CD4-positive, alpha-beta memory T cell (primary cell): ENCODE measurements at regions not wholly inside any gene's neighbourhood (a gene's known extent, or its start where the extent isn't known, plus 50 kb on each side); places are given as distances from the start of the nearest gene placed in this dataset.

Source experiments
- CTCF ChIA-PET: fragments of 350-600 bp; sonication (Branson Sonifier 250); formaldehyde crosslinking; loops from one replicate; lab custom pipeline; 2021; ENCODE audit warnings: inconsistent platforms; ENCODE audit not compliant: partially characterized antibody; lab: Charles Lee
- POLR2A ChIA-PET: fragments of 350-600 bp; sonication (Branson Sonifier 250); formaldehyde crosslinking; loops from one replicate; lab custom pipeline; 2021; ENCODE audit not compliant: partially characterized antibody; lab: Charles Lee
- DNase-seq, 5 donors: peaks; one replicate each; pipeline versions ENCODE4 v3.0.0 to v3.0.0-alpha.2; 2020 to 2022; ENCODE audit warnings: mixed read lengths in 1 of 5
- H3K27ac ChIP-seq: one replicate; pipeline ENCODE4 v1.7.0; 2013; ENCODE audit warnings: low read depth, low read length
- H3K27me3 ChIP-seq: 2 replicates; pipeline ENCODE4 v1.7.0; 2013; ENCODE audit warnings: mild to moderate bottlenecking, low read length, moderate library complexity; ENCODE audit not compliant: insufficient read depth
- H3K36me3 ChIP-seq: 2 replicates; pipeline ENCODE4 v1.7.0; 2013; ENCODE audit warnings: mild to moderate bottlenecking, low read length, moderate library complexity; ENCODE audit not compliant: insufficient read depth
- H3K4me1 ChIP-seq: 2 replicates; pipeline ENCODE4 v1.7.0; 2013; ENCODE audit warnings: mild to moderate bottlenecking, low read length, moderate library complexity; ENCODE audit not compliant: insufficient read depth
- H3K4me3 ChIP-seq, 2 donors: one replicate each; pipeline ENCODE4 v1.7.0; 2013; ENCODE audit warnings: low read length in 2 of 2, mild to moderate bottlenecking in 1 of 2
- H3K9me3 ChIP-seq, 2 donors: one replicate each; pipeline ENCODE4 v1.7.0; 2013; ENCODE audit warnings: low read length in 2 of 2, control low read depth in 1 of 2; ENCODE audit not compliant: control insufficient read depth in 1 of 2
- H3K27ac Mint-ChIP-seq, 7 donors: one replicate each; pipeline ENCODE4 v1.8.0; 2020 to 2021; ENCODE audit warnings: mixed read lengths in 7 of 7, mild to moderate bottlenecking in 6 of 7, inconsistent platforms in 3 of 7, moderate library complexity in 3 of 7
- H3K27me3 Mint-ChIP-seq, 2 donors: one replicate each; pipeline ENCODE4 v1.8.0; 2020 to 2021; ENCODE audit warnings: mixed read lengths in 2 of 2
- H3K36me3 Mint-ChIP-seq, 2 donors: one replicate each; pipeline ENCODE4 v1.8.0; 2020 to 2021; ENCODE audit warnings: mixed read lengths in 2 of 2, inconsistent platforms in 1 of 2, mild to moderate bottlenecking in 1 of 2
- H3K4me1 Mint-ChIP-seq, 4 donors: one replicate each; pipeline ENCODE4 v1.8.0; 2020 to 2021; ENCODE audit warnings: mixed read lengths in 4 of 4, mild to moderate bottlenecking in 1 of 4
- H3K4me3 Mint-ChIP-seq, 8 donors: one replicate each; pipeline ENCODE4 v1.8.0; 2020 to 2021; ENCODE audit warnings: mixed read lengths in 8 of 8, mild to moderate bottlenecking in 7 of 8, moderate library complexity in 6 of 8, inconsistent platforms in 3 of 8
- H3K9me3 Mint-ChIP-seq, 8 donors: one replicate each; pipeline ENCODE4 v1.8.0; 2020 to 2021; ENCODE audit warnings: mixed read lengths in 8 of 8, mild to moderate bottlenecking in 5 of 8, inconsistent platforms in 3 of 8, moderate library complexity in 1 of 8
- intact Hi-C: fragments of 100-400 bp; cut with micrococcal nuclease; formaldehyde crosslinking; loops from one replicate; pipeline ENCODE4 v1.15.1; 2023

GRCh38 chr1:62937634-62938296, 153.8 kb downstream of the ATG4C start:
- CTCF ChIA-PET, result no interaction called here
- no peak overlapping the region for H3K4me3 ChIP-seq
- Mint-ChIP-seq H3K9me3 (no peaks in the 10 kb centered on the region), H3K4me1 (no peaks in the 10 kb centered on the region), H3K36me3 (no peaks in the 10 kb centered on the region), H3K27me3 (peaks cover 4 to 6% of the 10 kb centered on the region in 2 donors), H3K4me3 (no peak overlapping the region), H3K27ac (no peak overlapping the region)
- H3K27ac ChIP-seq, result no peak overlapping the region
- no peaks in the 10 kb centered on the region for H3K4me1 ChIP-seq
- DNase-seq, result no peak
- intact Hi-C loops, result no loop called here
- H3K27me3 ChIP-seq, result no peaks in the 10 kb centered on the region
- POLR2A ChIA-PET, result no interaction called here
- H3K9me3 ChIP-seq, result no peaks in the 10 kb centered on the region
- no peaks in the 10 kb centered on the region for H3K36me3 ChIP-seq

GRCh38 chr1:62941780-62942179, 157.8 kb downstream of the ATG4C start:
- CTCF ChIA-PET, result no interaction called here
- Histone ChIP-seq H3K36me3 (no peaks in the 10 kb centered on the region), H3K4me1 (no peaks in the 10 kb centered on the region), H3K9me3 (no peaks in the 10 kb centered on the region), H3K27me3 (no peaks in the 10 kb centered on the region), H3K4me3 (no peak overlapping the region), H3K27ac (no peak overlapping the region)
- POLR2A ChIA-PET, result no interaction called here
- Mint-ChIP-seq H3K4me3 (no peak overlapping the region), H3K4me1 (no peaks in the 10 kb centered on the region), H3K36me3 (no peaks in the 10 kb centered on the region), H3K9me3 (peaks cover 0 to 7% (median 0%) of the 10 kb centered on the region in 8 donors), H3K27me3 (peaks cover 6 to 15% of the 10 kb centered on the region in 2 donors), H3K27ac (no peak overlapping the region)
- DNase-seq, result no peak
- intact Hi-C loops, result no loop called here

- intact Hi-C loops, result no loop called here
- Histone ChIP-seq H3K4me3 (no peak overlapping the region), H3K9me3 (no peaks in the 10 kb centered on the region), H3K36me3 (no peaks in the 10 kb centered on the region), H3K27me3 (no peaks in the 10 kb centered on the region), H3K27ac (no peak overlapping the region), H3K4me1 (no peaks in the 10 kb centered on the region)
- H3K27me3 Mint-ChIP-seq, result peaks cover 7 to 16% of the 10 kb centered on the region in 2 donors
- no peaks in the 10 kb centered on the region for H3K36me3 Mint-ChIP-seq
- CTCF ChIA-PET, result no interaction called here
- no peak overlapping the region for H3K27ac Mint-ChIP-seq
- no peak for DNase-seq
- POLR2A ChIA-PET, result no interaction called here
- no peak overlapping the region for H3K4me3 Mint-ChIP-seq
- H3K4me1 Mint-ChIP-seq, result no peaks in the 10 kb centered on the region
- H3K9me3 Mint-ChIP-seq, result peaks cover 0 to 7% (median 0%) of the 10 kb centered on the region in 8 donors
These were observed 162.6 kb downstream of the ATG4C start for GRCh38 chr1:62946511-62946910.

- no peaks in the 10 kb centered on the region for H3K36me3 ChIP-seq
- DNase-seq, result no peak
- no peaks in the 10 kb centered on the region for H3K4me1 ChIP-seq
- CTCF ChIA-PET, result no interaction called here
- H3K27ac Mint-ChIP-seq, result no peak overlapping the region
- H3K27me3 ChIP-seq, result no peaks in the 10 kb centered on the region
- H3K9me3 ChIP-seq, result no peaks in the 10 kb centered on the region
- no peak overlapping the region for H3K27ac ChIP-seq
- peaks cover 5 to 12% of the 10 kb centered on the region in 2 donors for H3K27me3 Mint-ChIP-seq
- H3K9me3 Mint-ChIP-seq, result peaks cover 0 to 4% (median 0%) of the 10 kb centered on the region in 8 donors
- no peak overlapping the region for H3K4me3 Mint-ChIP-seq
- no peaks in the 10 kb centered on the region for H3K36me3 Mint-ChIP-seq
- POLR2A ChIA-PET, result no interaction called here
- no peaks in the 10 kb centered on the region for H3K4me1 Mint-ChIP-seq
- no peak overlapping the region for H3K4me3 ChIP-seq
- intact Hi-C loops, result no loop called here
These were observed 167.5 kb downstream of the ATG4C start for GRCh38 chr1:62951428-62951827.

- POLR2A ChIA-PET, result no interaction called here
- no peaks in the 10 kb centered on the region for H3K9me3 Mint-ChIP-seq
- H3K27me3 Mint-ChIP-seq, result peaks cover 7 to 8% of the 10 kb centered on the region in 2 donors
- Histone ChIP-seq H3K27ac (no peak overlapping the region), H3K27me3 (no peaks in the 10 kb centered on the region), H3K4me3 (no peak overlapping the region), H3K36me3 (no peaks in the 10 kb centered on the region), H3K9me3 (no peaks in the 10 kb centered on the region), H3K4me1 (no peaks in the 10 kb centered on the region)
- H3K27ac Mint-ChIP-seq, result no peak overlapping the region
- no peaks in the 10 kb centered on the region for H3K4me1 Mint-ChIP-seq
- intact Hi-C loops, result no loop called here
- H3K36me3 Mint-ChIP-seq, result no peaks in the 10 kb centered on the region
- CTCF ChIA-PET, result no interaction called here
- no peak for DNase-seq
- H3K4me3 Mint-ChIP-seq, result no peak overlapping the region
These were observed 168.7 kb downstream of the ATG4C start for GRCh38 chr1:62952596-62952995.

- Mint-ChIP-seq H3K36me3 (no peaks in the 10 kb centered on the region), H3K27me3 (peaks cover 8% of the 10 kb centered on the region in 2 donors), H3K9me3 (no peaks in the 10 kb centered on the region), H3K4me3 (no peak overlapping the region), H3K27ac (no peak overlapping the region), H3K4me1 (no peaks in the 10 kb centered on the region)
- intact Hi-C loops, result no loop called here
- POLR2A ChIA-PET, result no interaction called here
- Histone ChIP-seq H3K4me1 (no peaks in the 10 kb centered on the region), H3K9me3 (no peaks in the 10 kb centered on the region), H3K27me3 (no peaks in the 10 kb centered on the region), H3K4me3 (no peak overlapping the region), H3K27ac (no peak overlapping the region), H3K36me3 (no peaks in the 10 kb centered on the region)
- no peak for DNase-seq
- CTCF ChIA-PET, result interaction anchor here (0.6 kb wide), 1 partner anchor 862 kb away, joined by 4 read pairs; no protein-coding TSS in a partner anchor
These were observed 169.7 kb downstream of the ATG4C start for GRCh38 chr1:62953633-62954032.

- Mint-ChIP-seq H3K27ac (no peak overlapping the region), H3K27me3 (peaks cover 8 to 9% of the 10 kb centered on the region in 2 donors), H3K36me3 (no peaks in the 10 kb centered on the region), H3K9me3 (no peaks in the 10 kb centered on the region), H3K4me3 (no peak overlapping the region), H3K4me1 (no peaks in the 10 kb centered on the region)
- no peak overlapping the region for H3K27ac ChIP-seq
- no peaks in the 10 kb centered on the region for H3K36me3 ChIP-seq
- POLR2A ChIA-PET, result no interaction called here
- CTCF ChIA-PET, result interaction anchor here (1.1 kb wide), 1 partner anchor 9 kb away, joined by 4 read pairs; no protein-coding TSS in a partner anchor
- no peaks in the 10 kb centered on the region for H3K27me3 ChIP-seq
- no peaks in the 10 kb centered on the region for H3K9me3 ChIP-seq
- no peak overlapping the region for H3K4me3 ChIP-seq
- no peaks in the 10 kb centered on the region for H3K4me1 ChIP-seq
- no peak for DNase-seq
- intact Hi-C loops, result no loop called here
These were observed 170.8 kb downstream of the ATG4C start for GRCh38 chr1:62954758-62955157.
